SK-N-SH treated with all-trans-retinoic acid at 6 μM for 48 hours (cell line): ENCODE measurements at regions not wholly inside any gene's neighbourhood (a gene's known extent, or its start where the extent isn't known, plus 50 kb on each side); places are given as distances from the start of the nearest gene placed in this dataset.

ENCODE experiments used
- ATAC-seq: fragments of 200-7000 bp; cut with Tn5 transposase; 3 replicates; pipeline ENCODE4 v1.9.1; 2020; ENCODE audit warnings: mild to moderate bottlenecking, moderate library complexity
- CREB5 ChIP-seq: fragments of 250-450 bp; sonication (Bioruptor Pico); IDR thresholded peaks from 2 replicates; pipeline ENCODE4 v1.5.1; 2020; ENCODE audit warnings: low read depth, mild to moderate bottlenecking, moderate library complexity
- CSRNP3 ChIP-seq: fragments of 250-450 bp; sonication (Bioruptor Pico); IDR thresholded peaks from 2 replicates; pipeline ENCODE4 v1.5.1; 2021; ENCODE audit warnings: mild to moderate bottlenecking, moderate library complexity
- ESRRG ChIP-seq: fragments of 250-450 bp; sonication (Bioruptor Pico); IDR thresholded peaks from 2 replicates; pipeline ENCODE4 v1.6.1; 2021; ENCODE audit warnings: mild to moderate bottlenecking
- ISL1 ChIP-seq: fragments of 250-450 bp; sonication (Bioruptor Pico); IDR thresholded peaks from 2 replicates; pipeline ENCODE4 v2.1.2; 2022; ENCODE audit warnings: mild to moderate bottlenecking, moderate library complexity
- OSR1 ChIP-seq: fragments of 250-450 bp; sonication (Bioruptor Pico); IDR thresholded peaks from 2 replicates; pipeline ENCODE4 v1.8.0; 2022; ENCODE audit warnings: moderate library complexity, mild to moderate bottlenecking, inconsistent platforms
- PATZ1 ChIP-seq: fragments of 250-450 bp; sonication (Bioruptor Pico); IDR thresholded peaks from 2 replicates; pipeline ENCODE4 v1.8.0; 2020; ENCODE audit warnings: mild to moderate bottlenecking, moderate library complexity, borderline replicate concordance
- POU6F1 ChIP-seq: fragments of 250-450 bp; sonication (Bioruptor Pico); IDR thresholded peaks from 2 replicates; pipeline ENCODE4 v1.8.0; 2021; ENCODE audit warnings: low read depth, mild to moderate bottlenecking, moderate library complexity, borderline replicate concordance
- PPARA ChIP-seq: fragments of 250-450 bp; sonication (Bioruptor Pico); IDR thresholded peaks from 2 replicates; pipeline ENCODE4 v1.5.0; 2020; ENCODE audit warnings: mild to moderate bottlenecking, borderline replicate concordance
- RARB ChIP-seq: fragments of 250-450 bp; sonication (Bioruptor Pico); IDR thresholded peaks from 2 replicates; pipeline ENCODE4 v1.8.0; 2021; ENCODE audit warnings: mild to moderate bottlenecking, moderate library complexity
- SNAI2 ChIP-seq: fragments of 250-450 bp; sonication (Bioruptor Pico); IDR thresholded peaks from 2 replicates; pipeline ENCODE4 v1.5.0; 2020; ENCODE audit warnings: mild to moderate bottlenecking, moderate library complexity
- TCF4 ChIP-seq: fragments of 250-450 bp; sonication (Bioruptor Pico); IDR thresholded peaks from 2 replicates; pipeline ENCODE4 v1.8.0; 2021; ENCODE audit warnings: mild to moderate bottlenecking, moderate library complexity, borderline replicate concordance
- TOX ChIP-seq: fragments of 250-450 bp; sonication (Bioruptor Pico); IDR thresholded peaks from 2 replicates; pipeline ENCODE4 v1.8.0; 2021; ENCODE audit warnings: mild to moderate bottlenecking, moderate library complexity, borderline replicate concordance
- TSHZ2 ChIP-seq: fragments of 250-450 bp; sonication (Bioruptor Pico); IDR thresholded peaks from 2 replicates; pipeline ENCODE4 v1.5.0; 2020; ENCODE audit warnings: mild to moderate bottlenecking, moderate library complexity
- ZFP30 ChIP-seq: fragments of 450-650 bp; formaldehyde crosslinking; IDR thresholded peaks from 2 replicates; pipeline ENCODE4 v1.5.0; 2022; ENCODE audit warnings: mild to moderate bottlenecking, moderate library complexity
- ZNF70 ChIP-seq: fragments of 450-650 bp; formaldehyde crosslinking; IDR thresholded peaks from 2 replicates; pipeline ENCODE4 v1.5.0; 2020; ENCODE audit warnings: mild to moderate bottlenecking, moderate library complexity
- ZNF8 ChIP-seq: fragments of 450-650 bp; formaldehyde crosslinking; IDR thresholded peaks from 2 replicates; pipeline ENCODE4 v1.5.0; 2020; ENCODE audit warnings: mild to moderate bottlenecking, moderate library complexity

- TF ChIP-seq TSHZ2 (CRISPR knock-in tag), result no peak
- TF ChIP-seq CSRNP3, result no peak
- TF ChIP-seq, all 23 proteins: peak for 0
Observed at GRCh38 chr7:28338041-28338440, 74.3 kb upstream of the CREB5 start (continued).

- ATAC-seq, result no peak
- TF ChIP-seq TCF4, result no peak
- TF ChIP-seq POU6F1 (CRISPR knock-in tag), result no peak
- no peak for TF ChIP-seq ESRRG
- no peak for TF ChIP-seq CREB5 (CRISPR knock-in tag)
- no peak for TF ChIP-seq ISL1 (CRISPR knock-in tag)
- TF ChIP-seq PATZ1 (CRISPR knock-in tag), result no peak
- TF ChIP-seq TOX (CRISPR knock-in tag), result no peak
Observed at GRCh38 chr7:28343462-28343861, 68.9 kb upstream of the CREB5 start.

GRCh38 chr7:28346256-28346655, 66.1 kb upstream of the CREB5 start:
- TF ChIP-seq SNAI2 (CRISPR knock-in tag) (no peak), OSR1 (CRISPR knock-in tag) (no peak), PPARA (CRISPR knock-in tag) (no peak), POU6F1 (CRISPR knock-in tag) (no peak), ZNF8 (CRISPR knock-in tag) (no peak)
- TF ChIP-seq, all 23 proteins: peak for 0
- no peak for ATAC-seq

- TF ChIP-seq TOX (CRISPR knock-in tag) (no peak), ESRRG (no peak), RARB (CRISPR knock-in tag) (no peak), ZFP30 (CRISPR knock-in tag) (no peak), ZNF70 (CRISPR knock-in tag) (no peak), ZNF8 (CRISPR knock-in tag) (no peak), SNAI2 (CRISPR knock-in tag) (no peak), OSR1 (CRISPR knock-in tag) (no peak)
- ATAC-seq, result peak; percentile 15; the same call in 2 of the 3 replicates
Observed at GRCh38 chr7:28346676-28347363, 65.5 kb upstream of the CREB5 start.
